H1 (cell line): ENCODE measurements at regions not wholly inside any gene's neighbourhood (a gene's known extent, or its start where the extent isn't known, plus 50 kb on each side); places are given as distances from the start of the nearest gene placed in this dataset.
"Not testable (repeated sequence)": the region's sequence is repeated elsewhere in the genome, so short reads cannot be mapped to it uniquely, and the experiment has no call there.

Source experiments
- CTCF ChIA-PET: fragments of 300-600 bp; sonication (Branson Sonifier 250); formaldehyde crosslinking; loops from one replicate; lab custom pipeline; 2021; ENCODE audit not compliant: partially characterized antibody; lab: Charles Lee
- POLR2A ChIA-PET: fragments of 300-600 bp; sonication (Branson Sonifier 250); formaldehyde crosslinking; loops from one replicate; lab custom pipeline; 2021; ENCODE audit warnings: inconsistent platforms; ENCODE audit not compliant: partially characterized antibody; lab: Charles Lee
- DNase-seq, 2 experiments: peaks; one replicate each; pipeline versions ENCODE4 v3.0.0 to v3.0.0-alpha.2; 2010 to 2022; ENCODE audit warnings: low spot score in 2 of 2, low read depth in 1 of 2, mixed read lengths in 1 of 2
- FAIRE-seq: peaks from 2 replicates; lab custom pipeline; 2011; peaks lifted over from hg19 to GRCh38; lab: Jason Lieb, UNC
- H2AFZ ChIP-seq: 2 replicates; pipeline ENCODE4 v1.8.1; 2012; ENCODE audit warnings: low read length, inconsistent platforms
- H2AK5ac ChIP-seq: 2 replicates; pipeline ENCODE4 v1.6.1; 2013; ENCODE audit warnings: low read depth, low read length
- H2BK120ac ChIP-seq: replicated peaks from 2 replicates; pipeline ENCODE3; 2013; ENCODE audit warnings: low read depth, low read length, inconsistent platforms
- H2BK12ac ChIP-seq: 2 replicates; pipeline ENCODE4 v1.6.1; 2013; ENCODE audit warnings: low read depth, low read length
- H2BK15ac ChIP-seq: 2 replicates; pipeline ENCODE4 v1.6.1; 2013; ENCODE audit warnings: low read length
- H2BK20ac ChIP-seq: 2 replicates; pipeline ENCODE4 v1.6.1; 2013; ENCODE audit warnings: low read length
- H2BK5ac ChIP-seq: 2 replicates; pipeline ENCODE4 v1.6.1; 2013; ENCODE audit warnings: low read depth, low read length
- H3K14ac ChIP-seq: 2 replicates; pipeline ENCODE4 v1.6.1; 2013; ENCODE audit warnings: inconsistent platforms; ENCODE audit not compliant: insufficient read length
- H3K18ac ChIP-seq: 2 replicates; pipeline ENCODE4 v1.6.1; 2013; ENCODE audit warnings: low read length; ENCODE audit errors: extremely low read depth
- H3K23ac ChIP-seq: 2 replicates; pipeline ENCODE4 v1.6.1; 2013; ENCODE audit warnings: inconsistent platforms; ENCODE audit not compliant: insufficient read length
- H3K23me2 ChIP-seq: 2 replicates; pipeline ENCODE4 v1.6.1; 2013; ENCODE audit warnings: low read depth, low read length
- H3K27ac ChIP-seq: 2 replicates; pipeline ENCODE4 v1.6.1; 2011; ENCODE audit warnings: low read depth, low read length, inconsistent platforms
- H3K27me3 ChIP-seq, 4 experiments: replicated peaks in 1 of 4; 1 replicate in 1 of 4; 2 replicates in 3 of 4; pipeline versions ENCODE4 v1.6.1 to v1.8.1; 2011 to 2013; ENCODE audit warnings: low read length in 3 of 4, mild to moderate bottlenecking in 3 of 4, inconsistent platforms in 2 of 4, mixed read lengths in 2 of 4, moderate library complexity in 1 of 4; ENCODE audit not compliant: control insufficient read depth in 3 of 4, insufficient read depth in 3 of 4; ENCODE audit errors: extremely low read depth in 1 of 4
- H3K36me3 ChIP-seq, 4 experiments: 2 replicates each; pipeline versions ENCODE4 v1.6.1 to v1.8.1; 2011 to 2013; ENCODE audit warnings: mild to moderate bottlenecking in 4 of 4, low read length in 3 of 4, moderate library complexity in 2 of 4, control low read depth in 1 of 4, inconsistent platforms in 1 of 4; ENCODE audit not compliant: insufficient read depth in 4 of 4, control insufficient read depth in 2 of 4
- H3K4ac ChIP-seq: replicated peaks from 2 replicates; pipeline ENCODE3; 2013; ENCODE audit warnings: low read length, low read depth, mixed read lengths, inconsistent platforms; ENCODE audit not compliant: insufficient read length
- H3K4me1 ChIP-seq, 4 experiments: replicated peaks in 1 of 4; 1 replicate in 1 of 4; 2 replicates in 3 of 4; pipeline versions ENCODE4 v1.6.1 to v1.8.1; 2011 to 2013; ENCODE audit warnings: low read length in 3 of 4, inconsistent platforms in 2 of 4, mixed read lengths in 1 of 4; ENCODE audit not compliant: insufficient read depth in 4 of 4, control insufficient read depth in 3 of 4
- H3K4me2 ChIP-seq, 2 experiments: 2 replicates each; pipeline versions ENCODE4 v1.6.1 to v1.8.1; 2011 to 2013; ENCODE audit warnings: low read depth in 2 of 2, low read length in 2 of 2, control low read depth in 1 of 2, inconsistent platforms in 1 of 2, mild to moderate bottlenecking in 1 of 2; ENCODE audit not compliant: insufficient read depth in 1 of 2
- H3K4me3 ChIP-seq, 4 experiments: fragments of 200-600, 300-600 bp in 1 of 4; sonication (generic), shearing (Covaris generic), sonication (Bioruptor Twin) in 1 of 4; 2 replicates each; pipeline versions ENCODE4 v1.5.1 to v1.8.1; 2011 to 2016; ENCODE audit warnings: low read length in 4 of 4, low read depth in 3 of 4, control low read depth in 2 of 4, inconsistent platforms in 2 of 4, mild to moderate bottlenecking in 2 of 4, mixed read lengths in 1 of 4, moderate library complexity in 1 of 4; ENCODE audit not compliant: insufficient read depth in 2 of 4; ENCODE audit errors: extremely low read depth in 1 of 4
- H3K56ac ChIP-seq: replicated peaks from 2 replicates; pipeline ENCODE3; 2013; ENCODE audit warnings: low read depth, mild to moderate bottlenecking, mixed read lengths, low read length, inconsistent platforms; ENCODE audit not compliant: insufficient read length
- H3K79me1 ChIP-seq: 2 replicates; pipeline ENCODE4 v1.6.1; 2013; ENCODE audit warnings: low read depth, low read length, control low read depth
- H3K79me2 ChIP-seq, 2 experiments: 2 replicates each; pipeline versions ENCODE4 v1.6.1 to v1.8.1; 2012 to 2013; ENCODE audit warnings: low read length in 2 of 2, mild to moderate bottlenecking in 2 of 2, inconsistent platforms in 1 of 2; ENCODE audit not compliant: insufficient read depth in 2 of 2, control insufficient read depth in 1 of 2
- H3K9ac ChIP-seq, 4 experiments: replicated peaks in 1 of 4; 1 replicate in 1 of 4; 2 replicates in 3 of 4; pipeline versions ENCODE4 v1.6.1 to v1.8.1; 2011 to 2013; ENCODE audit warnings: low read depth in 3 of 4, low read length in 3 of 4, control low read depth in 2 of 4, mild to moderate bottlenecking in 2 of 4, moderate library complexity in 2 of 4, inconsistent platforms in 1 of 4; ENCODE audit errors: extremely low read depth in 1 of 4
- H3K9me3 ChIP-seq, 2 experiments: 2 replicates each; pipeline versions ENCODE4 v1.6.1 to v1.8.1; 2012 to 2013; ENCODE audit warnings: mild to moderate bottlenecking in 2 of 2, moderate library complexity in 2 of 2, control low read depth in 1 of 2, inconsistent platforms in 1 of 2, low read depth in 1 of 2, low read length in 1 of 2, mixed read lengths in 1 of 2; ENCODE audit not compliant: insufficient read depth in 2 of 2
- H4K20me1 ChIP-seq, 2 experiments: replicated peaks in 1 of 2; 2 replicates each; pipeline versions ENCODE3 to v1.8.1; 2011 to 2013; ENCODE audit warnings: inconsistent platforms in 2 of 2, low read length in 2 of 2, mild to moderate bottlenecking in 1 of 2; ENCODE audit not compliant: insufficient read depth in 2 of 2, control insufficient read depth in 1 of 2
- H4K5ac ChIP-seq: 2 replicates; pipeline ENCODE4 v1.6.1; 2013; ENCODE audit warnings: low read length, low read depth, mixed read lengths, inconsistent platforms; ENCODE audit not compliant: insufficient read length
- H4K8ac ChIP-seq: 2 replicates; pipeline ENCODE4 v1.8.0; 2013; ENCODE audit warnings: mild to moderate bottlenecking, moderate library complexity, low read length, inconsistent platforms; ENCODE audit not compliant: insufficient read depth; ENCODE audit errors: extremely low read depth
- H4K91ac ChIP-seq: replicated peaks from 2 replicates; pipeline ENCODE3; 2013; ENCODE audit warnings: low read length, mixed read lengths, inconsistent platforms; ENCODE audit not compliant: insufficient read length
- BACH1 ChIP-seq: IDR thresholded peaks from 2 replicates; pipeline ENCODE4 v1.6.1; 2012; ENCODE audit warnings: low read length, improper control_type of control experiment
- SP2 ChIP-seq: IDR thresholded peaks from 2 replicates; pipeline ENCODE4 v1.6.1; 2012; ENCODE audit warnings: mild to moderate bottlenecking, low read length, inconsistent platforms
- WGBS, 2 experiments: shearing (Covaris generic) in 1 of 2; methylation state at CpG; one replicate each; pipeline versions ENCODE4 v1.1.6 to v1.1.7; 2013 to 2015; ENCODE audit warnings: low lambda C conversion rate in 2 of 2, mixed read lengths in 2 of 2, inconsistent platforms in 1 of 2, low coverage in 1 of 2, missing lambda C conversion rate in 1 of 2; ENCODE audit not compliant: insufficient replicate concordance in 2 of 2, insufficient coverage in 1 of 2, insufficient read length in 1 of 2; ENCODE audit errors: extremely low coverage in 1 of 2, missing lambda C conversion rate in 1 of 2; 5-methylcytosine and 5-hydroxymethylcytosine counted together

GRCh38 chr12:90794212-90794611, 160.8 kb downstream of the CCER1 start (continued):
- TF ChIP-seq SP2: no peak
- no peak for TF ChIP-seq BACH1

- H2BK15ac ChIP-seq, H3K23ac ChIP-seq, H2AK5ac ChIP-seq, H3K4ac ChIP-seq, H4K5ac ChIP-seq, H3K18ac ChIP-seq, H4K8ac ChIP-seq, H2BK20ac ChIP-seq, H3K56ac ChIP-seq, H3K4me3 ChIP-seq, POLR2A ChIA-PET, H3K14ac ChIP-seq, H3K4me1 ChIP-seq, H4K20me1 ChIP-seq, H2AFZ ChIP-seq, H3K9me3 ChIP-seq, H3K9ac ChIP-seq, H2BK120ac ChIP-seq, H3K23me2 ChIP-seq, H2BK5ac ChIP-seq, H2BK12ac ChIP-seq, H3K36me3 ChIP-seq, FAIRE-seq, DNase-seq, CTCF ChIA-PET, H3K79me2 ChIP-seq, H3K79me1 ChIP-seq, H3K27ac ChIP-seq, H4K91ac ChIP-seq, H3K4me2 ChIP-seq, H3K27me3 ChIP-seq: not testable (repeated sequence)
- WGBS, 2 experiments: 100% methylated on average over 1 of the region's 1 CpG; no CpG with 5 or more reads in 1 of the 2 experiments
Observed at GRCh38 chr12:90792718-90793117, 162.3 kb downstream of the CCER1 start.
